AG04450 (cell line): ENCODE measurements at regions not wholly inside any gene's neighbourhood (a gene's known extent, or its start where the extent isn't known, plus 50 kb on each side); places are given as distances from the start of the nearest gene placed in this dataset.

ENCODE experiments used
- CTCF ChIA-PET: fragments of 300-600, 350-600 bp; formaldehyde crosslinking; extraction: SDS; loops from one replicate; lab custom pipeline; 2022; ENCODE audit warnings: antibody characterized with exemption, inconsistent platforms; lab: Charles Lee
- POLR2A ChIA-PET: fragments of 350-600 bp; formaldehyde crosslinking; extraction: SDS; loops from one replicate; lab custom pipeline; 2021; ENCODE audit warnings: antibody characterized with exemption, inconsistent platforms; lab: Yijun Ruan, JAX
- DNase-seq: peaks from one replicate; pipeline ENCODE4 v3.0.0-alpha.2; 2011; ENCODE audit warnings: low read depth, low spot score
- H3K27ac ChIP-seq: one replicate; pipeline ENCODE4 v1.5.1; 2012; ENCODE audit warnings: low read depth, low read length, control low read depth
- H3K27me3 ChIP-seq: one replicate; pipeline ENCODE4 v1.6.0; 2012; ENCODE audit warnings: low read length; ENCODE audit not compliant: control insufficient read depth, insufficient read depth
- H3K4me3 ChIP-seq: 2 replicates; pipeline ENCODE4 v1.5.1; 2011; ENCODE audit warnings: mild to moderate bottlenecking, low read depth, low read length, control low read depth
- H3K9me3 ChIP-seq: 2 replicates; pipeline ENCODE4 v1.5.1; 2012; ENCODE audit warnings: low read length; ENCODE audit not compliant: control insufficient read depth, insufficient read depth
- TF ChIP-seq, protein P1 (sequence below): IDR thresholded peaks from 2 replicates; pipeline ENCODE4 v1.5.1; 2011; ENCODE audit warnings: low read depth, low read length, control low read depth, inconsistent platforms

DNA sequence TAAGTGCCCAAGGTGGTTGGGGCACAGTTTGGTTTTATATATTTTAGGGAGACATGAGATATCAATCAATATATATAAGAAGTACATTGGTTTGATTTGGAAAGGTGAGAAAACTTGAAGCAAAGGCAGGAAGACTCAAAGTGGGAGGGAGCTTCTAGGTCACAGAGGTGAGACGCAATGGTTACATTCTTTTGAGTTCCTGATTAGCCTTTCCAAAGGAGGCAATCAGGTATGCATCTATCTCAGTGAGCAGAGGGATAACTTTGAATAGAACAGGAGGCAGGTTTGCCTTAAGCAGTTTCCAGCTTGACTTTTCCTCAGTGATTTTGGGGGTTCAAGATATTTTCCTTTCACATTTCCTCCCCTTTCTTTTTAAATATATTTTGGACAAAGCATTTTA, 58.0 kb upstream of the SLC35F1 start:
- Histone ChIP-seq H3K27ac (no peak overlapping the region), H3K4me3 (no peak overlapping the region), H3K27me3 (no peaks in the 10 kb centered on the region), H3K9me3 (no peaks in the 10 kb centered on the region)
- DNase-seq, result no peak
- POLR2A ChIA-PET, result no interaction called here
- CTCF ChIA-PET, result no interaction called here
- TF ChIP-seq, protein P1, sequence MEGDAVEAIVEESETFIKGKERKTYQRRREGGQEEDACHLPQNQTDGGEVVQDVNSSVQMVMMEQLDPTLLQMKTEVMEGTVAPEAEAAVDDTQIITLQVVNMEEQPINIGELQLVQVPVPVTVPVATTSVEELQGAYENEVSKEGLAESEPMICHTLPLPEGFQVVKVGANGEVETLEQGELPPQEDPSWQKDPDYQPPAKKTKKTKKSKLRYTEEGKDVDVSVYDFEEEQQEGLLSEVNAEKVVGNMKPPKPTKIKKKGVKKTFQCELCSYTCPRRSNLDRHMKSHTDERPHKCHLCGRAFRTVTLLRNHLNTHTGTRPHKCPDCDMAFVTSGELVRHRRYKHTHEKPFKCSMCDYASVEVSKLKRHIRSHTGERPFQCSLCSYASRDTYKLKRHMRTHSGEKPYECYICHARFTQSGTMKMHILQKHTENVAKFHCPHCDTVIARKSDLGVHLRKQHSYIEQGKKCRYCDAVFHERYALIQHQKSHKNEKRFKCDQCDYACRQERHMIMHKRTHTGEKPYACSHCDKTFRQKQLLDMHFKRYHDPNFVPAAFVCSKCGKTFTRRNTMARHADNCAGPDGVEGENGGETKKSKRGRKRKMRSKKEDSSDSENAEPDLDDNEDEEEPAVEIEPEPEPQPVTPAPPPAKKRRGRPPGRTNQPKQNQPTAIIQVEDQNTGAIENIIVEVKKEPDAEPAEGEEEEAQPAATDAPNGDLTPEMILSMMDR, result no peak
